ENCODE measurements at regions not wholly inside any gene's neighbourhood (a gene's known extent, or its start where the extent isn't known, plus 50 kb on each side); places are given as distances from the start of the nearest gene placed in this dataset.

GRCh38 chr5:27908341-27908740 lies 870.0 kb upstream of the CDH9 start:
- TF ChIP-seq CTCF (IDR thresholded peaks at IDR 0.05): no peak
- no peak for TF ChIP-seq EZH2phosphoT487 (IDR thresholded peaks at IDR 0.05; ENCODE audit: borderline replicate concordance, low read depth)
- no peak for TF ChIP-seq EP300 (IDR thresholded peaks at IDR 0.05; ENCODE audit: borderline replicate concordance in 1 of 2, low read depth in 1 of 2, low read length in 1 of 2)
- no peak for TF ChIP-seq POLR2AphosphoS5 (IDR thresholded peaks at IDR 0.05; ENCODE audit: low read depth, low read length)
- TF ChIP-seq TAF1 (IDR thresholded peaks at IDR 0.05; ENCODE audit: borderline replicate concordance, low read depth, low read length): no peak
- TF ChIP-seq REST (IDR thresholded peaks at IDR 0.05; ENCODE audit: low read depth, low read length): no peak
- TF ChIP-seq RXRA (IDR thresholded peaks at IDR 0.05; ENCODE audit: borderline replicate concordance, low read depth): no peak
- no peak for TF ChIP-seq TEAD4 (IDR thresholded peaks at IDR 0.05; ENCODE audit: borderline replicate concordance, insufficient read depth)
- TF ChIP-seq TCF12 (IDR thresholded peaks at IDR 0.05): no peak
- no peak for TF ChIP-seq MAX (IDR thresholded peaks at IDR 0.05; ENCODE audit: low read depth)
- no peak for TF ChIP-seq RCOR1 (IDR thresholded peaks at IDR 0.05; ENCODE audit: low read length)
- no peak for TF ChIP-seq CHD2 (IDR thresholded peaks at IDR 0.05; ENCODE audit: low read length, partially characterized antibody)
- no peak for TF ChIP-seq JUND (IDR thresholded peaks at IDR 0.05)
- TF ChIP-seq FOXJ3 (CRISPR knock-in tag; IDR thresholded peaks at IDR 0.05): no peak

All from SK-N-SH (cell line).